Stimulated activated CD4-positive, alpha-beta T cell treated with anti-CD3 and anti-CD28 coated beads, TNF-alpha, amount 100 ng/mL, for 1 hour (primary cell): ENCODE measurements at regions not wholly inside any gene's neighbourhood (a gene's known extent, or its start where the extent isn't known, plus 50 kb on each side); places are given as distances from the start of the nearest gene placed in this dataset.

ENCODE experiments used
- DNase-seq, 3 donors: peaks; one replicate each; pipeline ENCODE4 v3.0.0-alpha.2; 2020; ENCODE audit warnings: low read depth in 3 of 3, low spot score in 1 of 3

- no peak for DNase-seq
These were observed 254.4 kb downstream of the OPA1 start for GRCh38 chr3:193847402-193847801.

- DNase-seq, result no peak
These were observed 255.5 kb downstream of the OPA1 start for GRCh38 chr3:193848547-193848946.

GRCh38 chr3:193850084-193850619 is 257.1 kb downstream of the OPA1 start:
- no peak for DNase-seq

- DNase-seq, result no peak
These were observed 258.4 kb downstream of the OPA1 start for GRCh38 chr3:193851428-193851847.

GRCh38 chr3:193851941-193852674 is 259.1 kb downstream of the OPA1 start:
- DNase-seq, result no peak

- no peak for DNase-seq
These were observed 259.9 kb downstream of the OPA1 start for GRCh38 chr3:193852901-193853300.

GRCh38 chr3:193853511-193854219 is 260.7 kb downstream of the OPA1 start:
- no peak for DNase-seq

GRCh38 chr3:193857996-193858395 is 265.0 kb downstream of the OPA1 start:
- DNase-seq, result no peak

GRCh38 chr3:193859195-193859594 is 266.2 kb downstream of the OPA1 start:
- no peak for DNase-seq

GRCh38 chr3:193861012-193861411 is 268.0 kb downstream of the OPA1 start:
- no peak for DNase-seq

GRCh38 chr3:193862843-193863242 is 269.8 kb downstream of the OPA1 start:
- DNase-seq, result no peak

- DNase-seq, result no peak
These were observed 270.8 kb downstream of the OPA1 start for GRCh38 chr3:193863657-193864357.

GRCh38 chr3:193865339-193865738 is 270.6 kb upstream of the HES1 start:
- DNase-seq, result no peak

- DNase-seq, result no peak
These were observed 270.0 kb upstream of the HES1 start for GRCh38 chr3:193865896-193866480.

GRCh38 chr3:193868590-193868989 is 267.4 kb upstream of the HES1 start:
- no peak for DNase-seq

GRCh38 chr3:193869221-193870201 is 266.4 kb upstream of the HES1 start:
- no peak for DNase-seq

- DNase-seq, result no peak
These were observed 265.4 kb upstream of the HES1 start for GRCh38 chr3:193870376-193871219.

- DNase-seq, result no peak
These were observed 264.8 kb upstream of the HES1 start for GRCh38 chr3:193871220-193871485.

- no peak for DNase-seq
These were observed 263.6 kb upstream of the HES1 start for GRCh38 chr3:193872265-193872753.
